ENCODE measurements at regions not wholly inside any gene's neighbourhood (a gene's known extent, or its start where the extent isn't known, plus 50 kb on each side); places are given as distances from the start of the nearest gene placed in this dataset.

DNA sequence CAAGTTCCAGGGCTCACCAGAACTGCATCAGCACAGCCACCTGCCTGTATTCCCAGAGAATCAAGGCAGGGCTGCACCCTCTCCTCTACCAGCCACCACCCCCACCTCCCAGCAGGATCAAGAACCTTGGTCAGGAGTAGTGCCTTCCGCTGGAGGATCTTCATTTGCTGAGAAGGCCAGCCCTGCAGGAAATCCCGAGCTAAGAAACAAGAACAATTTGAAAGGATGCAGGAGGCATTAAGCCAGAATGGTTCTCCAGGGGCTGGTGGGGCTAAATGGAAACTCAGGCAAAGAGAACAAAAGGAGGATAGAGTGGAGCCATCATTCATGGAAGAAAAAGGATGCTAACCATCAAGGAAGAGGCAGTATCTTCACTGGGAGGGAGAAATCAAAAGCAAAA lies 147.3 kb upstream of the SLC14A2 start:
- no peak for DNase-seq
- H3K36me3 ChIP-seq, result no peaks in the 10 kb centered on the region
- no peak overlapping the region for H3K4me3 ChIP-seq (ENCODE audit: low read depth, low read length)
- H3K4me1 ChIP-seq, result no peaks in the 10 kb centered on the region
- no peaks in the 10 kb centered on the region for H3K9me3 ChIP-seq
- TF ChIP-seq, protein P1, sequence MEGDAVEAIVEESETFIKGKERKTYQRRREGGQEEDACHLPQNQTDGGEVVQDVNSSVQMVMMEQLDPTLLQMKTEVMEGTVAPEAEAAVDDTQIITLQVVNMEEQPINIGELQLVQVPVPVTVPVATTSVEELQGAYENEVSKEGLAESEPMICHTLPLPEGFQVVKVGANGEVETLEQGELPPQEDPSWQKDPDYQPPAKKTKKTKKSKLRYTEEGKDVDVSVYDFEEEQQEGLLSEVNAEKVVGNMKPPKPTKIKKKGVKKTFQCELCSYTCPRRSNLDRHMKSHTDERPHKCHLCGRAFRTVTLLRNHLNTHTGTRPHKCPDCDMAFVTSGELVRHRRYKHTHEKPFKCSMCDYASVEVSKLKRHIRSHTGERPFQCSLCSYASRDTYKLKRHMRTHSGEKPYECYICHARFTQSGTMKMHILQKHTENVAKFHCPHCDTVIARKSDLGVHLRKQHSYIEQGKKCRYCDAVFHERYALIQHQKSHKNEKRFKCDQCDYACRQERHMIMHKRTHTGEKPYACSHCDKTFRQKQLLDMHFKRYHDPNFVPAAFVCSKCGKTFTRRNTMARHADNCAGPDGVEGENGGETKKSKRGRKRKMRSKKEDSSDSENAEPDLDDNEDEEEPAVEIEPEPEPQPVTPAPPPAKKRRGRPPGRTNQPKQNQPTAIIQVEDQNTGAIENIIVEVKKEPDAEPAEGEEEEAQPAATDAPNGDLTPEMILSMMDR (IDR thresholded peaks at IDR 0.05; ENCODE audit: low read depth, low read length), result no peak
- no peaks in the 10 kb centered on the region for H3K27me3 ChIP-seq

DNA sequence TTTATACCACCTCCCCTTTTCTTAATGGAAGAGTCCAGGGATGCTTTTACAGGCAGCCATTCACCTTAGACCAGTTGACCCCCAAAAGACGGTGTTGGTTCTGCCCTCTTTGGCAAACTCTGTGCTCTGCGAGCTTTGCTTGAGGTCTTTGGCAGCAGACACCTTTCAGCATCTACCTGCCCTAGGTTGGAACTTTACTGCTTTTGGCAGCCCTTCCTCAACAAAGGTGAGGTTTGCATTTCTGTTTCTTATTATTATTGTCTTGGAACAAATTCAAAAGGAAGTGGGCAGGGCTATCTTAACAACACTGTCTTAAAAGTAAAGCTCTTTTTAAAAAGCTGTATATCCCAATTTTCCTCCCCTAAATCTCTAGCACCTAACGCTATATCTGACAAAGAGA lies 136.4 kb upstream of the SLC14A2 start:
- Histone ChIP-seq H3K27me3 (no peaks in the 10 kb centered on the region), H3K9me3 (no peaks in the 10 kb centered on the region), H3K4me1 (no peaks in the 10 kb centered on the region)

DNA sequence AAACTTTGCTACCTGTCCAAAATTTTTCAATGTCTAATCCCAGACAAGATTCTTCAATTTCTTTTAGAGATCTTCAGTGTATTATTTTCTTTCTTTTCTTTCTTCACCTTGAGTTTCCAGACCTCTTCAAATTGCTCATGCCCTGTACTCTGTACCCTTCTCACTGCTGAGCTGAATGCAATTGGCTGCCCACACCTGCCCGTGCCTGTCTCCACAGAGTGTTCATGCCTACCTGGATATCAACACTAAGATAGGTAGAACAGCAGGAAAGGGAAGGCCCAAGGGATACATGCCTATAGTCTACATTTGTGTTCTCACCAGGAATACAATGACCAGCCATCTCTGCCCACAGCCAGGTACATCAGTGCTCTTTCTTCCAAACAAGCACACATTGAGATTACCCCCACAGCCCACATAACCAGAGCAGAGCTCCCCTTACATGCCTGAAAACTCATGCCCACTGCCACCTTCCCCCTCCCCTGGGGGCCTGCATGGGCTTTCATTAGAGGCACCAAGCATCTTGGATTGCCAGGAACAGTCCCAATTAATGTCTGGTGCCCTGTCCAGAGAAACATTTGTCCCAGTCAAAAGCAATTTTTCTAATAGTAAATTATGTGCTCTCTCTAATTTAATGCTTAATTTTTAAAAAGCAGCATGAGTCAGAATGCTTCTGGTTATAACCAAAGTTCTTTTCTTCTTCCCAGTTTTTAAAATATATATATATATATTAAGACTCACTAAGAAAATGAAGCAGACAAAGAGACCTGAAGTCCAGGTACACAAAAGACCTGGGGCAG lies 134.9 kb upstream of the SLC14A2 start:
- Histone ChIP-seq H3K36me3 (no peaks in the 10 kb centered on the region), H3K27me3 (no peaks in the 10 kb centered on the region)

More for the DNA sequence above, 136.4 kb upstream of the SLC14A2 start:
- Histone ChIP-seq H3K36me3 (no peaks in the 10 kb centered on the region), H3K4me3 (ENCODE audit: low read depth, low read length) (no peak overlapping the region)
- DNase-seq, result no peak
- TF ChIP-seq, protein P1 (IDR thresholded peaks at IDR 0.05; ENCODE audit: low read depth, low read length), result no peak

DNA sequence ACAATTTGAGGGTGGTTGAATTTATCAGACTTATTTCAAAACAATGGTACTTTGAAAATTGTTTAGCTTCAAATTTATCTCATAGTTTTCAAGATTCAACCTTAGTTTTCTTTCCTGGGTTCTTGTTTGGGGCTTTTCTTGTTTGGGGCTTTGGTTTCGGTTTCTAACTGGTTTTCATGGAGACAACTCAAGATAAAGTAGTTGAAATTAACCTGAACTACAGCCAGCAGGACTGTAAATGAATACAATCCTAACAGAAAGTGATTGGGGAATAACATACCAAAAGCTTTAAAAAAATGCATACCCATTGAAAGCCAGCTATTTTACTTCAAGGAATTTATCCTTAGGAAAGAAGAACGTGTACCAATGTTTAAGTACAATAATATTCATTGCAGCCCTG lies 133.5 kb upstream of the SLC14A2 start:
- no peaks in the 10 kb centered on the region for H3K27me3 ChIP-seq
- no peaks in the 10 kb centered on the region for H3K4me1 ChIP-seq
- TF ChIP-seq, protein P1 (IDR thresholded peaks at IDR 0.05; ENCODE audit: low read depth, low read length), result no peak
- H3K4me3 ChIP-seq (ENCODE audit: low read depth, low read length), result no peak overlapping the region
- no peaks in the 10 kb centered on the region for H3K9me3 ChIP-seq
- no peaks in the 10 kb centered on the region for H3K36me3 ChIP-seq
- DNase-seq, result no peak

More for the DNA sequence above, 134.9 kb upstream of the SLC14A2 start:
- TF ChIP-seq, protein P1 (IDR thresholded peaks at IDR 0.05; ENCODE audit: low read depth, low read length), result no peak
- H3K4me3 ChIP-seq (ENCODE audit: low read depth, low read length), result no peak overlapping the region
- no peaks in the 10 kb centered on the region for H3K9me3 ChIP-seq
- DNase-seq, result no peak
- H3K4me1 ChIP-seq, result no peaks in the 10 kb centered on the region

DNA sequence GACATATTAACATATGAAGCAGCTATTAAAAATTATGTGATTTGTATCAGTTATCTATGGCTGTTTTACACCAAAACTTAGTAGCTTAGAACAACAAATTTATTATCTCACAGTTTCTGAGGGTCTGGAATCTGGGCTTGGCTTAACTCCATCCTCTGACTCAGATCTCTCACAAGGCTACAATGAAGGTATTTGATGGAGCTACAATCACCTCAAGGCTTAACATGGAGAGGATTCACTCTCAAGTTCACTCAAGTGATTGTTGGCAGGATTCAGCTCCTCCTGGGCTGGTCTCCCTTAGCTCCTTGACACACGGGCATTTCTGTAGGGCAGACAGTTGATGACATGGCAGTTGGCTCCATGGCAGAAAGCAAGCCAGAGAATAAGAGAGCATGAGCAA lies 133.0 kb upstream of the SLC14A2 start:
- DNase-seq, result no peak
- H3K27me3 ChIP-seq, result no peaks in the 10 kb centered on the region
- TF ChIP-seq, protein P1 (IDR thresholded peaks at IDR 0.05; ENCODE audit: low read depth, low read length), result no peak
- H3K4me1 ChIP-seq, result no peaks in the 10 kb centered on the region
- no peaks in the 10 kb centered on the region for H3K36me3 ChIP-seq
- H3K9me3 ChIP-seq, result no peaks in the 10 kb centered on the region
- H3K4me3 ChIP-seq (ENCODE audit: low read depth, low read length), result no peak overlapping the region

DNA sequence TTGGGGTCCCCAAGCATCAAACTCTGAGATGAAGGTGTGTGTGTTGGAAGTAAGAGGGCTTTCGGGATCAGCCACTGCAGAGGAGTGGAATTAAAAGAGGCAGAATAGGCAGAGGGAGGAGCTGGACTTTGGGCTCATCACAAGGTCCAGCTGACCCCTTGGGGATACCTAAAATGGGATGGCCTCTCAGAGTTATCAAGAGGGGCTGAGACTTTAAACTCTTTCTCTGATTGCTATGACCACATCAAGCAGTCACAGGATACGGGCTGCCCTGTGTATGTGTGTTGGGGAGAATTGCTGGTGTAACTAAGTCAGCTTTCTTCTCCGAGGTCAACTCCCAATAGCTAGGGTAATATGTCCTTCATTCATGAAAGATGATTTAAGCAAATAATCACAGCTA lies 127.7 kb upstream of the SLC14A2 start:
- no peak overlapping the region for H3K4me3 ChIP-seq (ENCODE audit: low read depth, low read length)
- H3K27me3 ChIP-seq, result no peaks in the 10 kb centered on the region
- no peak for DNase-seq
- H3K9me3 ChIP-seq, result no peaks in the 10 kb centered on the region
- TF ChIP-seq, protein P1 (IDR thresholded peaks at IDR 0.05; ENCODE audit: low read depth, low read length), result no peak
- H3K4me1 ChIP-seq, result no peaks in the 10 kb centered on the region
- H3K36me3 ChIP-seq, result no peaks in the 10 kb centered on the region

All from BE2C (cell line).